22Rv1 (cell line): ENCODE measurements at regions not wholly inside any gene's neighbourhood (a gene's known extent, or its start where the extent isn't known, plus 50 kb on each side); places are given as distances from the start of the nearest gene placed in this dataset.
"Not testable (repeated sequence)": the region's sequence is repeated elsewhere in the genome, so short reads cannot be mapped to it uniquely, and the experiment has no call there.

Source experiments
- CTCF ChIP-seq: fragments of 450-650 bp; IDR thresholded peaks from 2 replicates; pipeline ENCODE4 v1.5.1; 2017; ENCODE audit warnings: mild to moderate bottlenecking
- ZFX ChIP-seq: fragments of 450-650 bp; IDR thresholded peaks from 2 replicates; pipeline ENCODE4 v1.6.1; 2017; ENCODE audit warnings: antibody characterized with exemption, borderline replicate concordance

GRCh38 chr5:177909261-177909660 lies 86.8 kb downstream of the PROP1 start:
- TF ChIP-seq CTCF, ZFX: not testable (repeated sequence)
